GM12892 (cell line): ENCODE measurements at regions not wholly inside any gene's neighbourhood (a gene's known extent, or its start where the extent isn't known, plus 50 kb on each side); places are given as distances from the start of the nearest gene placed in this dataset.

Experiments
- POLR2A ChIP-seq: IDR thresholded peaks from 2 replicates; pipeline ENCODE4 v1.6.1; 2011; ENCODE audit warnings: low read depth, low read length, control low read depth
- POLR2AphosphoS5 ChIP-seq: IDR thresholded peaks from 2 replicates; pipeline ENCODE4 v1.6.1; 2011; ENCODE audit warnings: low read depth, low read length, control low read depth
- TAF1 ChIP-seq: IDR thresholded peaks from 2 replicates; pipeline ENCODE4 v1.6.1; 2011; ENCODE audit warnings: low read depth, mild to moderate bottlenecking, control low read depth, low read length, borderline replicate concordance

DNA sequence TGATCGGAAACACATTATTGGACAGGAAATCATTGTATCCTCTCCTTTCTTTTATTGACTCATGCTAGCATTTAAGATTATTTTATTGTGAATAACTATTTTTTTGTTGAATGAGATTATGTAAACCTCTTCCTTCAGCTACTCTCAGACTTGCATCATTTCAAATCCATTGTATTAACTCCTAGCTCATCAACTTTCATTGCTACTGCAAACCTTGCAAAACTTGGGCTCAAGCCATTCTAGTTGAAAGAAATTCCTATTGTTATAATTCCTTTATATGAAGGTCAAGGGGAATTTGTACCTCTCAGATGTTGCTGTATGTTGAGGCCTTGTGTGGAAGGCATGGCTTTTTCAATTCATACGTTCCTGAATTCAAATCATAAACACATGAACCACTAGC, 1764.6 kb downstream of the SUCLG1 start:
- TF ChIP-seq TAF1 (no peak), POLR2A (no peak), POLR2AphosphoS5 (no peak)
